ENCODE measurements at regions not wholly inside any gene's neighbourhood (a gene's known extent, or its start where the extent isn't known, plus 50 kb on each side); places are given as distances from the start of the nearest gene placed in this dataset.

GRCh38 chr20:4606051-4606450 is 80.2 kb upstream of the PRNP start:
- no peak for TF ChIP-seq POLR2A (IDR thresholded peaks at IDR 0.05)
- no peak for DNase-seq (ENCODE audit: low spot score in 2 of 2)
- 88 to 93% methylated on average over 2 of the region's 2 CpGs for WGBS, 2 donors
- intact Hi-C loops (cut with DNase I; ENCODE audit: low total_unique reads) = no loop called here
- H3K4me3 ChIP-seq (ENCODE audit: low read depth, poor library complexity, severe bottlenecking) = no peak overlapping the region

- intact Hi-C loops (cut with DNase I; ENCODE audit: low total_unique reads) = no loop called here
- no peak for DNase-seq (ENCODE audit: low spot score in 2 of 2)
Measured at GRCh38 chr20:4605166-4605565, 81.1 kb upstream of the PRNP start.

GRCh38 chr20:4604580-4604979 is 81.7 kb upstream of the PRNP start:
- DNase-seq (ENCODE audit: low spot score in 2 of 2) = no peak
- H3K4me3 ChIP-seq (ENCODE audit: low read depth, poor library complexity, severe bottlenecking) = no peak overlapping the region
- intact Hi-C loops (cut with DNase I; ENCODE audit: low total_unique reads) = no loop called here
- TF ChIP-seq POLR2A (IDR thresholded peaks at IDR 0.05) (no peak), CTCF (IDR thresholded peaks at IDR 0.05) (no peak)
- WGBS, 2 donors = 81 to 89% methylated on average over 3 of the region's 3 CpGs

More at GRCh38 chr20:4605166-4605565, 81.1 kb upstream of the PRNP start:
- 61 to 73% methylated on average over 4 of the region's 4 CpGs for WGBS, 2 donors
- TF ChIP-seq CTCF (IDR thresholded peaks at IDR 0.05) (no peak), POLR2A (IDR thresholded peaks at IDR 0.05) (no peak)
- no peak overlapping the region for H3K4me3 ChIP-seq (ENCODE audit: low read depth, poor library complexity, severe bottlenecking)

- H3K4me3 ChIP-seq (ENCODE audit: low read depth, poor library complexity, severe bottlenecking) = no peak overlapping the region
- DNase-seq (ENCODE audit: low spot score in 2 of 2) = no peak
- TF ChIP-seq CTCF (IDR thresholded peaks at IDR 0.05) = no peak
- TF ChIP-seq POLR2A (IDR thresholded peaks at IDR 0.05) = no peak
- intact Hi-C loops (cut with DNase I; ENCODE audit: low total_unique reads) = no loop called here
- 88 to 92% methylated on average over 11 of the region's 11 CpGs for WGBS, 2 donors
Measured at GRCh38 chr20:4603724-4604123, 82.5 kb upstream of the PRNP start.

GRCh38 chr20:4602297-4602631 is 84.0 kb upstream of the PRNP start:
- TF ChIP-seq CTCF (IDR thresholded peaks at IDR 0.05) (no peak), POLR2A (IDR thresholded peaks at IDR 0.05) (no peak)
- no peak overlapping the region for H3K4me3 ChIP-seq (ENCODE audit: low read depth, poor library complexity, severe bottlenecking)
- WGBS, 2 donors = 70 to 76% methylated on average over 4 of the region's 4 CpGs
- no peak for DNase-seq (ENCODE audit: low spot score in 2 of 2)
- intact Hi-C loops (cut with DNase I; ENCODE audit: low total_unique reads) = no loop called here

GRCh38 chr20:4601630-4602296 is 84.5 kb upstream of the PRNP start:
- TF ChIP-seq POLR2A (IDR thresholded peaks at IDR 0.05) (no peak), CTCF (IDR thresholded peaks at IDR 0.05) (no peak)
- intact Hi-C loops (cut with DNase I; ENCODE audit: low total_unique reads) = no loop called here
- H3K4me3 ChIP-seq (ENCODE audit: low read depth, poor library complexity, severe bottlenecking) = no peak overlapping the region
- DNase-seq (ENCODE audit: low spot score in 2 of 2) = no peak
- WGBS, 2 donors = 31 to 37% methylated on average over 8 of the region's 8 CpGs

Measured in lower leg skin (tissue), 4 donors.